UCSD-AML1 (cell line): ENCODE measurements at regions not wholly inside any gene's neighbourhood (a gene's known extent, or its start where the extent isn't known, plus 50 kb on each side); places are given as distances from the start of the nearest gene placed in this dataset.
"Not testable (repeated sequence)": the region's sequence is repeated elsewhere in the genome, so short reads cannot be mapped to it uniquely, and the experiment has no call there.

Source experiments
- DNase-seq: peaks from one replicate; lab custom pipeline; 2025; ENCODE audit not compliant: unreplicated experiment; lab: John Stamatoyannopoulos, UW

- DNase-seq: no peak
These were observed 441.7 kb upstream of the NR3C2 start for GRCh38 chr4:148883891-148884290.

GRCh38 chr4:148883435-148883834, 441.2 kb upstream of the NR3C2 start:
- no peak for DNase-seq

- no peak for DNase-seq
These were observed 439.8 kb upstream of the NR3C2 start for GRCh38 chr4:148881860-148882643.

GRCh38 chr4:148874331-148874730, 432.1 kb upstream of the NR3C2 start:
- no peak for DNase-seq

GRCh38 chr4:148868191-148868590, 426.0 kb upstream of the NR3C2 start:
- DNase-seq: no peak

- DNase-seq: no peak
These were observed 424.5 kb upstream of the NR3C2 start for GRCh38 chr4:148866666-148867065.

- no peak for DNase-seq
These were observed 415.8 kb upstream of the NR3C2 start for GRCh38 chr4:148857973-148858534.

GRCh38 chr4:148857239-148857972, 415.2 kb upstream of the NR3C2 start:
- DNase-seq: no peak

GRCh38 chr4:148854203-148854602, 412.0 kb upstream of the NR3C2 start:
- no peak for DNase-seq

GRCh38 chr4:148852092-148852699, 410.0 kb upstream of the NR3C2 start:
- no peak for DNase-seq

- DNase-seq: no peak
These were observed 408.2 kb upstream of the NR3C2 start for GRCh38 chr4:148850257-148850995.

- DNase-seq: no peak
These were observed 407.4 kb upstream of the NR3C2 start for GRCh38 chr4:148849581-148849980.

- no peak for DNase-seq
These were observed 405.5 kb upstream of the NR3C2 start for GRCh38 chr4:148847544-148848255.

- no peak for DNase-seq
These were observed 403.4 kb upstream of the NR3C2 start for GRCh38 chr4:148845609-148846008.

GRCh38 chr4:148843625-148844024, 401.4 kb upstream of the NR3C2 start:
- no peak for DNase-seq

GRCh38 chr4:148842843-148843242, 400.6 kb upstream of the NR3C2 start:
- peak; percentile 13 for DNase-seq

GRCh38 chr4:148837571-148837970, 395.4 kb upstream of the NR3C2 start:
- DNase-seq: not testable (repeated sequence)

- no peak for DNase-seq
These were observed 392.8 kb upstream of the NR3C2 start for GRCh38 chr4:148834804-148835631.

- no peak for DNase-seq
These were observed 389.7 kb upstream of the NR3C2 start for GRCh38 chr4:148831945-148832344.
